ELR (cell line): ENCODE measurements at regions not wholly inside any gene's neighbourhood (a gene's known extent, or its start where the extent isn't known, plus 50 kb on each side); places are given as distances from the start of the nearest gene placed in this dataset.
"Not testable (repeated sequence)": the region's sequence is repeated elsewhere in the genome, so short reads cannot be mapped to it uniquely, and the experiment has no call there.

Experiments used
- DNase-seq: peaks from one replicate; pipeline ENCODE4 v3.0.0-alpha.2; 2015; ENCODE audit warnings: low read depth

- peak; percentile 36 for DNase-seq
These were observed 187.3 kb downstream of the CAND1 start for GRCh38 chr12:67456431-67456901.

- no peak for DNase-seq
These were observed 188.0 kb downstream of the CAND1 start for GRCh38 chr12:67457136-67457535.

- DNase-seq, result no peak
These were observed 188.9 kb downstream of the CAND1 start for GRCh38 chr12:67457778-67458665.

GRCh38 chr12:67459173-67459572 lies 189.4 kb upstream of the DYRK2 start:
- no peak for DNase-seq

GRCh38 chr12:67459578-67459977 lies 189.0 kb upstream of the DYRK2 start:
- no peak for DNase-seq

- DNase-seq, result no peak
These were observed 188.2 kb upstream of the DYRK2 start for GRCh38 chr12:67460388-67460787.

GRCh38 chr12:67468549-67469245 lies 179.8 kb upstream of the DYRK2 start:
- DNase-seq, result no peak

- no peak for DNase-seq
These were observed 178.9 kb upstream of the DYRK2 start for GRCh38 chr12:67469666-67470065.

GRCh38 chr12:67471810-67472209 lies 176.7 kb upstream of the DYRK2 start:
- DNase-seq, result no peak

- no peak for DNase-seq
These were observed 176.0 kb upstream of the DYRK2 start for GRCh38 chr12:67472539-67472938.

GRCh38 chr12:67474934-67475620 lies 173.5 kb upstream of the DYRK2 start:
- DNase-seq, result no peak

GRCh38 chr12:67475725-67476124 lies 172.8 kb upstream of the DYRK2 start:
- no peak for DNase-seq

- peak; percentile 7 for DNase-seq
These were observed 170.8 kb upstream of the DYRK2 start for GRCh38 chr12:67477681-67478265.

GRCh38 chr12:67482751-67483661 lies 165.5 kb upstream of the DYRK2 start:
- peak; percentile 11 for DNase-seq

- peak; percentile 2 for DNase-seq
These were observed 164.5 kb upstream of the DYRK2 start for GRCh38 chr12:67483871-67484554.

GRCh38 chr12:67484791-67485480 lies 163.6 kb upstream of the DYRK2 start:
- DNase-seq, result no peak

GRCh38 chr12:67486671-67487070 lies 161.9 kb upstream of the DYRK2 start:
- no peak for DNase-seq

GRCh38 chr12:67488349-67488748 lies 160.2 kb upstream of the DYRK2 start:
- not testable (repeated sequence) for DNase-seq

GRCh38 chr12:67489007-67489406 lies 159.5 kb upstream of the DYRK2 start:
- DNase-seq, result no peak

GRCh38 chr12:67496581-67496980 lies 152.0 kb upstream of the DYRK2 start:
- no peak for DNase-seq
